ENCODE measurements at regions not wholly inside any gene's neighbourhood (a gene's known extent, or its start where the extent isn't known, plus 50 kb on each side); places are given as distances from the start of the nearest gene placed in this dataset.

DNA sequence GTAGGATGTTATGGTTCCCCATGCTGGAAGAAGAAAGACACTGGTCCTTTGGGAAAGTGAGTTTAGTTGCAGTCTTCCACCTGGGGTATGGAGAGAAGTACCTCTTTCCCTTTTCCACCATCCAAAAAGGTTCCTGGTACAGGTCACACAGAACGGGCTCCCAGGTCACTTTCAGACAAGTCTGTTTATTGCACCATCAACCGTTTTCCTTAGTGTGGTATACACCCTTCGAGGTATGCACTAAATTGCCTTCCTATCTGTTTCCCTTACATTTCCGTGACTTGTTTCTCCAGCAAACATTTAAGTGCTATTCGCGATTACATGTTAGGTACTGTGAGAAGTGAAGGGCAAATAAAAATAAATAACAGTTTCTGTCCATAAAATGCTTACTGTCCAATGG lies 185.1 kb downstream of the ARL4A start:
- Mint-ChIP-seq H3K9me3 (ENCODE audit: low read depth, unreplicated experiment) (no peaks in the 10 kb centered on the region), H3K27ac (ENCODE audit: unreplicated experiment) (no peak overlapping the region), H3K4me1 (ENCODE audit: low read depth, unreplicated experiment) (no peaks in the 10 kb centered on the region), H3K36me3 (ENCODE audit: insufficient read depth, unreplicated experiment) (no peaks in the 10 kb centered on the region), H3K27me3 (ENCODE audit: unreplicated experiment) (no peaks in the 10 kb centered on the region), H3K4me3 (ENCODE audit: low read depth, unreplicated experiment) (no peak overlapping the region)
- no peak for DNase-seq
- no TSS peak for BruUV-seq (replicated peaks)
- TF ChIP-seq, protein P1, sequence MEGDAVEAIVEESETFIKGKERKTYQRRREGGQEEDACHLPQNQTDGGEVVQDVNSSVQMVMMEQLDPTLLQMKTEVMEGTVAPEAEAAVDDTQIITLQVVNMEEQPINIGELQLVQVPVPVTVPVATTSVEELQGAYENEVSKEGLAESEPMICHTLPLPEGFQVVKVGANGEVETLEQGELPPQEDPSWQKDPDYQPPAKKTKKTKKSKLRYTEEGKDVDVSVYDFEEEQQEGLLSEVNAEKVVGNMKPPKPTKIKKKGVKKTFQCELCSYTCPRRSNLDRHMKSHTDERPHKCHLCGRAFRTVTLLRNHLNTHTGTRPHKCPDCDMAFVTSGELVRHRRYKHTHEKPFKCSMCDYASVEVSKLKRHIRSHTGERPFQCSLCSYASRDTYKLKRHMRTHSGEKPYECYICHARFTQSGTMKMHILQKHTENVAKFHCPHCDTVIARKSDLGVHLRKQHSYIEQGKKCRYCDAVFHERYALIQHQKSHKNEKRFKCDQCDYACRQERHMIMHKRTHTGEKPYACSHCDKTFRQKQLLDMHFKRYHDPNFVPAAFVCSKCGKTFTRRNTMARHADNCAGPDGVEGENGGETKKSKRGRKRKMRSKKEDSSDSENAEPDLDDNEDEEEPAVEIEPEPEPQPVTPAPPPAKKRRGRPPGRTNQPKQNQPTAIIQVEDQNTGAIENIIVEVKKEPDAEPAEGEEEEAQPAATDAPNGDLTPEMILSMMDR (IDR thresholded peaks at IDR 0.05; ENCODE audit: unreplicated experiment): no peak
- CTCF ChIA-PET: no interaction called here
- intact Hi-C loops (cut with micrococcal nuclease; ENCODE audit: unreplicated experiment): no loop called here

DNA sequence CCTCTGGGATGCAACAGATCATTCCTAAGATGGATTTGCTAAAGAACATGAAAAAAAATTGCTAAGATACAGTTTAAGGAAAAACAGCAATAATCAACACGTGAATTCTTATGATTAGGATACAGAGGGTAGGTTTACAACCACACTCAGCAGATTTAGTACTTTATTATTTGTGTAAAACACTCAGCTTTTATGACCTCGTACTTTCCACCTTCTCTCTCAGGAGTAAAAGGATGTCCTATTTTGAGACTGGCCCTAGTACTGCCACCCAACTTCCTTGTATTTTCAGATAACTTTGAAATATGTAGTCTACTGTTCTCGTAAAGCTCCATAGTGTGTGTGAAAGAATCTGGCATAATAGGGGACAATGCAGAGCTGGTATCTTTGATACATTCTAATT lies 186.1 kb downstream of the ARL4A start:
- no TSS peak for BruUV-seq (replicated peaks)
- Mint-ChIP-seq H3K27ac (ENCODE audit: unreplicated experiment) (no peak overlapping the region), H3K4me3 (ENCODE audit: low read depth, unreplicated experiment) (no peak overlapping the region), H3K9me3 (ENCODE audit: low read depth, unreplicated experiment) (no peaks in the 10 kb centered on the region), H3K4me1 (ENCODE audit: low read depth, unreplicated experiment) (no peaks in the 10 kb centered on the region), H3K36me3 (ENCODE audit: insufficient read depth, unreplicated experiment) (no peaks in the 10 kb centered on the region), H3K27me3 (ENCODE audit: unreplicated experiment) (no peaks in the 10 kb centered on the region)
- CTCF ChIA-PET: no interaction called here
- TF ChIP-seq, protein P1 (IDR thresholded peaks at IDR 0.05; ENCODE audit: unreplicated experiment): no peak
- no peak for DNase-seq
- intact Hi-C loops (cut with micrococcal nuclease; ENCODE audit: unreplicated experiment): no loop called here

DNA sequence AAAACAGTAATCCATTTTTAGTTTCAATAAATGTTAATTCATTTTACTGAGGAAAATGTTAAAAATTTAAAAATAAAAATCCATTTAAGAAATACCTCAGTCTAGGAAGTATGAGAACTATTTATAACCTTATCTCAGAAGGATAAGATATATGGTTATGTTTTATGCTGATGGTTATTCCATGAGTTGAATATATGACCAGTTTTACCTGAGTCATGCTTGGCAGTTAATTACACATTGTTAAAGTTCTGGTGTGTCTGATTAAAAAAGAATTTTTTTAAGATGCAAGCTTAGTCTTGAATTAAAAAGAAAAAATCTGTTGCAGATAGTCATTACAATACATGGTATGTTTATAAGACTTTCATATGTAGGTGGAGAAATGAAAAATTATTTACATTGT lies 191.7 kb downstream of the ARL4A start:
- BruUV-seq (replicated peaks): no TSS peak
- intact Hi-C loops (cut with micrococcal nuclease; ENCODE audit: unreplicated experiment): no loop called here
- Mint-ChIP-seq H3K4me3 (ENCODE audit: low read depth, unreplicated experiment) (no peak overlapping the region), H3K9me3 (ENCODE audit: low read depth, unreplicated experiment) (no peaks in the 10 kb centered on the region), H3K27ac (ENCODE audit: unreplicated experiment) (no peak overlapping the region), H3K36me3 (ENCODE audit: insufficient read depth, unreplicated experiment) (no peaks in the 10 kb centered on the region), H3K4me1 (ENCODE audit: low read depth, unreplicated experiment) (no peaks in the 10 kb centered on the region), H3K27me3 (ENCODE audit: unreplicated experiment) (no peaks in the 10 kb centered on the region)
- DNase-seq: no peak
- TF ChIP-seq, protein P1 (IDR thresholded peaks at IDR 0.05; ENCODE audit: unreplicated experiment): no peak
- CTCF ChIA-PET: no interaction called here

DNA sequence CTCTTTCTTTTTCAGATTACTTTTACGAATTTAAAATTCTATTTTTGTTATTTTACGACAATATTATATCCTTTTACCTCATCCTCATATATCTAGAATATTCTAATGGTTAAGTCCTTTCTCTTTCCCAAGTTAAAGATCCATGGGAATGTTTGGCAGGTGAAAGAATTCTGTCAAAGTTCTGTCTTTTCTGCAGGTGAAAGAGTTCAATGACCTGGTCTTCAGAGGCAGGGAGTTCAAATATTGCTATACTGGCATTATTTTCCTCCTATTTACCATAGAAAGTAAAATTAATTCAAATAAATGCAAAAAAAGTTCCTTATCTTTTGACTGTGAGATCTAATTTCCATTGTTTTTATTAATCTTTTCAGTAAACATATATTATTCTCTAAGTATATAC lies 194.3 kb downstream of the ARL4A start:
- BruUV-seq (replicated peaks): no TSS peak
- H3K27me3 Mint-ChIP-seq (ENCODE audit: unreplicated experiment): no peaks in the 10 kb centered on the region
- H3K36me3 Mint-ChIP-seq (ENCODE audit: insufficient read depth, unreplicated experiment): no peaks in the 10 kb centered on the region
- no peak overlapping the region for H3K4me3 Mint-ChIP-seq (ENCODE audit: low read depth, unreplicated experiment)
- CTCF ChIA-PET: no interaction called here
- intact Hi-C loops (cut with micrococcal nuclease; ENCODE audit: unreplicated experiment): no loop called here
- no peaks in the 10 kb centered on the region for H3K9me3 Mint-ChIP-seq (ENCODE audit: low read depth, unreplicated experiment)
- TF ChIP-seq, protein P1 (IDR thresholded peaks at IDR 0.05; ENCODE audit: unreplicated experiment): no peak
- H3K27ac Mint-ChIP-seq (ENCODE audit: unreplicated experiment): no peak overlapping the region
- peaks cover 8% of the 10 kb centered on the region for H3K4me1 Mint-ChIP-seq (ENCODE audit: low read depth, unreplicated experiment)
- no peak for DNase-seq

DNA sequence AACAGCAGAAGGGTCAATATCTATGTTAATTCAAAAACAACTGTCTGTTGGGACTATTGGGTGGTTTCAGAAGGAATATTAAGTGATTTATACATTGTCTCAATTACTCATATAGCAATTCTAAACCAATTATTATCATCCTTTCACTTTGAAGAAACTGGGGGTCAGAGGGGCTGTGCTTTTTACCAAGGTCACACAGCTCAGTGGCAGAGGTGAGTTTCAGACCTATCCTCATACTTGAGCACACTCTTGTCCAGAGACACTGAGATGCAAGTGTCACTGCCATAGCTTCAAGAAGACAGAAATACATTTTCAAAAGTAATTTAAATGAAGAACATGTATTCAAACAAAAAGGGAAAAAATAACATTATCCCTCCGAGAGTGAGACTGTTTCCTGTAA lies 195.3 kb downstream of the ARL4A start:
- intact Hi-C loops (cut with micrococcal nuclease; ENCODE audit: unreplicated experiment): no loop called here
- Mint-ChIP-seq H3K27me3 (ENCODE audit: unreplicated experiment) (no peaks in the 10 kb centered on the region), H3K4me3 (ENCODE audit: low read depth, unreplicated experiment) (no peak overlapping the region), H3K9me3 (ENCODE audit: low read depth, unreplicated experiment) (no peaks in the 10 kb centered on the region), H3K36me3 (ENCODE audit: insufficient read depth, unreplicated experiment) (no peaks in the 10 kb centered on the region), H3K27ac (ENCODE audit: unreplicated experiment) (no peak overlapping the region), H3K4me1 (ENCODE audit: low read depth, unreplicated experiment) (peaks cover 8% of the 10 kb centered on the region)
- CTCF ChIA-PET: interaction anchor here (1.2 kb wide), 1 partner anchor 196 kb away, joined by 3 read pairs; no protein-coding TSS in a partner anchor
- DNase-seq: no peak
- TF ChIP-seq, protein P1 (IDR thresholded peaks at IDR 0.05; ENCODE audit: unreplicated experiment): no peak
- BruUV-seq (replicated peaks): no TSS peak
